NT2/D1 (cell line): ENCODE measurements at regions not wholly inside any gene's neighbourhood (a gene's known extent, or its start where the extent isn't known, plus 50 kb on each side); places are given as distances from the start of the nearest gene placed in this dataset.

Experiments
- SUZ12 ChIP-seq: IDR thresholded peaks from 2 replicates; pipeline ENCODE4 v1.6.1; 2011; ENCODE audit not compliant: insufficient read length, insufficient read depth; ENCODE audit errors: extremely low read depth
- YY1 ChIP-seq: IDR thresholded peaks from 2 replicates; pipeline ENCODE4 v1.6.1; 2011; ENCODE audit not compliant: insufficient read length, insufficient read depth
- ZNF274 ChIP-seq: IDR thresholded peaks from 2 replicates; pipeline ENCODE4 v1.6.1; 2011; ENCODE audit warnings: mild to moderate bottlenecking, low read depth, low read length

DNA sequence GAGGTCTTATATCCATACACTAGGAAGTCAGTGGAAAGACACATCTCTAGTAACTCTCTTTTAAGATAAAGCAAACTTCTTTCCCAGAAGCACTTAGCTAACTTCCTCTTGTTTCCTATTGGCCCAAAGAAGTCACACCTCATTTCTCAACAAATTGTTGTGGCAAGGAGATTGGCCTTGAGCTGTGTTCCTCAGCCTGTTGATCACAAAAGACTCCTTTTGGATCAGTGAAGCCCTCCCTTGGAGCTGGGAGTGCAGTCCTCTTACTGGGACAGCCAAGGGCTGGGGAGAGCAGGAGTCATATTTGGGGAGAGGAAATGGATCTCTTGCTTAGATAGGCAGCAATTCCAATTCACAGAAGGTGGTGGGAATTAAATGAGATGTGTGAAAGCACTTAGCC lies 51.2 kb upstream of the DAPL1 start:
- TF ChIP-seq ZNF274 = no peak
- no peak for TF ChIP-seq SUZ12
- TF ChIP-seq YY1 = no peak
